H9 (cell line): ENCODE measurements at regions not wholly inside any gene's neighbourhood (a gene's known extent, or its start where the extent isn't known, plus 50 kb on each side); places are given as distances from the start of the nearest gene placed in this dataset.
"Not testable (repeated sequence)": the region's sequence is repeated elsewhere in the genome, so short reads cannot be mapped to it uniquely, and the experiment has no call there.

Source experiments
- DNase-seq: peaks from one replicate; pipeline ENCODE4 v3.0.0-alpha.2; 2017
- H2AFZ ChIP-seq: one replicate; pipeline ENCODE4 v1.6.1; 2013; ENCODE audit warnings: mild to moderate bottlenecking, low read length, control low read depth, moderate library complexity
- H2AK5ac ChIP-seq: 2 replicates; pipeline ENCODE4 v1.6.1; 2013; ENCODE audit warnings: low read length, control low read depth, mixed read lengths; ENCODE audit not compliant: insufficient read length
- H2BK120ac ChIP-seq: one replicate; pipeline ENCODE4 v1.6.1; 2013; ENCODE audit warnings: low read depth, mild to moderate bottlenecking, low read length, control low read depth, inconsistent platforms; ENCODE audit not compliant: poor library complexity, severe bottlenecking
- H2BK12ac ChIP-seq: 2 replicates; pipeline ENCODE4 v1.6.1; 2013; ENCODE audit warnings: low read length, control low read depth, mixed read lengths, low read depth; ENCODE audit not compliant: insufficient read length
- H2BK15ac ChIP-seq: 2 replicates; pipeline ENCODE4 v1.6.1; 2013; ENCODE audit warnings: low read depth, low read length, control low read depth
- H2BK20ac ChIP-seq: one replicate; pipeline ENCODE4 v1.6.1; 2013; ENCODE audit warnings: low read depth, mild to moderate bottlenecking, low read length, control low read depth, inconsistent platforms; ENCODE audit not compliant: poor library complexity, severe bottlenecking
- H2BK5ac ChIP-seq: 2 replicates; pipeline ENCODE4 v1.6.1; 2013; ENCODE audit warnings: low read length, control low read depth, mixed read lengths; ENCODE audit not compliant: insufficient read length
- H3K14ac ChIP-seq: 2 replicates; pipeline ENCODE4 v1.6.1; 2013; ENCODE audit warnings: low read length, control low read depth; ENCODE audit not compliant: insufficient read depth
- H3K18ac ChIP-seq: 2 replicates; pipeline ENCODE4 v1.6.1; 2013; ENCODE audit warnings: low read depth, mild to moderate bottlenecking, mixed read lengths, low read length, control low read depth; ENCODE audit not compliant: insufficient read length
- H3K23ac ChIP-seq: 2 replicates; pipeline ENCODE4 v1.6.1; 2013; ENCODE audit warnings: low read length, control low read depth, mixed read lengths, low read depth; ENCODE audit not compliant: insufficient read length
- H3K23me2 ChIP-seq: 2 replicates; pipeline ENCODE4 v1.6.1; 2013; ENCODE audit warnings: low read depth, mild to moderate bottlenecking, mixed read lengths, low read length, control low read depth; ENCODE audit not compliant: insufficient read length, poor library complexity, severe bottlenecking
- H3K27ac ChIP-seq: 2 replicates; pipeline ENCODE4 v1.5.1; 2013; ENCODE audit warnings: low read length, control low read depth, mixed read lengths, low read depth; ENCODE audit not compliant: insufficient read length
- H3K27me3 ChIP-seq: 2 replicates; pipeline ENCODE4 v1.6.1; 2013; ENCODE audit warnings: low read length, control low read depth, inconsistent platforms; ENCODE audit not compliant: insufficient read depth
- H3K4ac ChIP-seq: 2 replicates; pipeline ENCODE4 v1.6.1; 2013; ENCODE audit warnings: low read depth, mild to moderate bottlenecking, control low read depth, inconsistent platforms, low read length, moderate library complexity
- H3K4me1 ChIP-seq: 2 replicates; pipeline ENCODE4 v1.6.1; 2013; ENCODE audit warnings: low read length, control low read depth, inconsistent platforms; ENCODE audit not compliant: insufficient read depth
- H3K4me2 ChIP-seq: 2 replicates; pipeline ENCODE4 v1.6.1; 2013; ENCODE audit warnings: low read length, control low read depth, mixed read lengths; ENCODE audit not compliant: insufficient read length, insufficient read depth
- H3K56ac ChIP-seq: 2 replicates; pipeline ENCODE4 v1.6.1; 2013; ENCODE audit warnings: low read depth, mild to moderate bottlenecking, mixed read lengths, low read length, control low read depth; ENCODE audit not compliant: insufficient read length
- H3K79me1 ChIP-seq: 2 replicates; pipeline ENCODE4 v1.6.1; 2013; ENCODE audit warnings: low read depth, mild to moderate bottlenecking, moderate library complexity, low read length, control low read depth, inconsistent platforms; ENCODE audit not compliant: insufficient read depth, poor library complexity, severe bottlenecking
- H3K79me2 ChIP-seq: 2 replicates; pipeline ENCODE4 v1.6.1; 2013; ENCODE audit warnings: low read length, control low read depth, inconsistent platforms; ENCODE audit not compliant: insufficient read depth
- H3K9ac ChIP-seq: 2 replicates; pipeline ENCODE4 v1.6.1; 2013; ENCODE audit warnings: low read length, control low read depth, mixed read lengths; ENCODE audit not compliant: insufficient read length; ENCODE audit errors: extremely low read depth
- H3K9me3 ChIP-seq: one replicate; pipeline ENCODE4 v1.6.1; 2013; ENCODE audit warnings: low read depth, low read length, inconsistent platforms; ENCODE audit not compliant: control insufficient read depth
- H3T11ph ChIP-seq: one replicate; pipeline ENCODE4 v1.6.1; 2013; ENCODE audit warnings: mild to moderate bottlenecking, low read length, control low read depth, inconsistent platforms
- H4K20me1 ChIP-seq: one replicate; pipeline ENCODE4 v1.6.1; 2013; ENCODE audit not compliant: control insufficient read depth, insufficient read length, insufficient read depth
- H4K5ac ChIP-seq: 2 replicates; pipeline ENCODE4 v1.6.1; 2013; ENCODE audit warnings: low read depth, mild to moderate bottlenecking, mixed read lengths, low read length, control low read depth; ENCODE audit not compliant: insufficient read length
- H4K8ac ChIP-seq: replicated peaks from 2 replicates; pipeline ENCODE4 v1.6.1; 2013; ENCODE audit warnings: low read length, control low read depth, mixed read lengths, low read depth; ENCODE audit not compliant: insufficient read length
- H4K91ac ChIP-seq: 2 replicates; pipeline ENCODE4 v1.6.1; 2013; ENCODE audit warnings: low read depth, mild to moderate bottlenecking, moderate library complexity, mixed read lengths, low read length, control low read depth; ENCODE audit not compliant: insufficient read length
- H3K27ac Mint-ChIP-seq, 3 experiments: 2 replicates in 2 of 3; 3 replicates in 1 of 3; pipeline ENCODE4 v1.8.0; 2020 to 2021; ENCODE audit warnings: mixed read lengths in 3 of 3, mild to moderate bottlenecking in 1 of 3, moderate library complexity in 1 of 3
- H3K27me3 Mint-ChIP-seq: 2 replicates; pipeline ENCODE4 v1.8.0; 2021; ENCODE audit warnings: low read depth, mild to moderate bottlenecking, moderate library complexity, mixed read lengths
- H3K36me3 Mint-ChIP-seq, 3 experiments: 2 replicates in 2 of 3; 3 replicates in 1 of 3; pipeline ENCODE4 v1.8.0; 2020 to 2021; ENCODE audit warnings: low read depth in 3 of 3, mixed read lengths in 3 of 3; ENCODE audit not compliant: insufficient read depth in 1 of 3
- H3K4me1 Mint-ChIP-seq, 2 experiments: 2 replicates each; pipeline ENCODE4 v1.8.0; 2020; ENCODE audit warnings: mixed read lengths in 2 of 2
- H3K4me3 Mint-ChIP-seq, 2 experiments: 2 replicates in 1 of 2; 3 replicates in 1 of 2; pipeline ENCODE4 v1.8.0; 2020 to 2021; ENCODE audit warnings: mild to moderate bottlenecking in 2 of 2, mixed read lengths in 2 of 2, moderate library complexity in 1 of 2
- H3K9me3 Mint-ChIP-seq, 2 experiments: 2 replicates in 1 of 2; 3 replicates in 1 of 2; pipeline ENCODE4 v1.8.0; 2020; ENCODE audit warnings: mild to moderate bottlenecking in 2 of 2, mixed read lengths in 2 of 2, moderate library complexity in 1 of 2
- CTCF ChIP-seq: fragments of 200-600 bp; sonication (generic); conservative IDR thresholded peaks from 3 replicates; pipeline ENCODE4 v1.8.0; 2021; ENCODE audit warnings: antibody characterized with exemption, mild to moderate bottlenecking
- WGBS: extraction: QIAGEN DNeasy Blood & Tissue Kit; methylation state at CpG from one replicate; pipeline ENCODE4 v1.1.7; 2013; ENCODE audit warnings: missing lambda C conversion rate, low lambda C conversion rate, mixed read lengths; ENCODE audit not compliant: insufficient read length; ENCODE audit errors: extremely low coverage; 5-methylcytosine and 5-hydroxymethylcytosine counted together

GRCh38 chr5:142520885-142521284, 165.0 kb downstream of the FGF1 start:
- Histone ChIP-seq H3K23ac (no peak overlapping the region), H3T11ph (no peak overlapping the region), H3K9me3 (no peaks in the 10 kb centered on the region), H3K27ac (no peak overlapping the region), H3K4ac (no peak overlapping the region), H3K18ac (no peak overlapping the region), H3K4me2 (no peak overlapping the region), H3K4me1 (peaks cover 4% of the 10 kb centered on the region; the same call in 1 of the 2 replicates), H3K79me1 (no peaks in the 10 kb centered on the region), H4K5ac (no peak overlapping the region), H4K8ac (no peak overlapping the region), H2BK20ac (no peak overlapping the region), H3K56ac (no peak overlapping the region), H3K79me2 (no peaks in the 10 kb centered on the region), H4K91ac (no peak overlapping the region), H4K20me1 (no peaks in the 10 kb centered on the region), H2BK120ac (no peak overlapping the region), H3K23me2 (no peaks in the 10 kb centered on the region), H3K9ac (no peak overlapping the region), H3K14ac (no peak overlapping the region), H3K27me3 (no peaks in the 10 kb centered on the region), H2AFZ (no peak overlapping the region), H2BK15ac (no peak overlapping the region), H2BK12ac (no peak overlapping the region), H2BK5ac (no peak overlapping the region), H2AK5ac (no peak overlapping the region)
- no peak for DNase-seq
- peaks cover 6 to 12% (median 10%) of the 10 kb centered on the region in 3 experiments for H3K36me3 Mint-ChIP-seq
- no CpG with 5 or more reads among the region's 2 CpGs for WGBS
- no peak overlapping the region for H3K4me3 Mint-ChIP-seq
- TF ChIP-seq CTCF: no peak
- no peak overlapping the region; a peak in 1 of 7 replicates for H3K27ac Mint-ChIP-seq
- H3K4me1 Mint-ChIP-seq: peaks cover 13 to 20% of the 10 kb centered on the region in 2 experiments
- H3K9me3 Mint-ChIP-seq: peaks cover 12 to 13% of the 10 kb centered on the region in 2 experiments
- no peaks in the 10 kb centered on the region for H3K27me3 Mint-ChIP-seq

- not testable (repeated sequence) for H3K56ac ChIP-seq, H4K91ac ChIP-seq, H3K9me3 ChIP-seq, H3K27ac Mint-ChIP-seq, H2BK15ac ChIP-seq, H2BK20ac ChIP-seq, H2BK12ac ChIP-seq, H3K4me3 Mint-ChIP-seq, H2AK5ac ChIP-seq, H4K20me1 ChIP-seq, H4K8ac ChIP-seq, H3K79me1 ChIP-seq, H2BK120ac ChIP-seq, H3K4me2 ChIP-seq, H3K18ac ChIP-seq, H3K27me3 ChIP-seq, H3K79me2 ChIP-seq, H3K4me1 ChIP-seq, H4K5ac ChIP-seq, H3K27ac ChIP-seq, H2AFZ ChIP-seq, H3K23me2 ChIP-seq, H3K23ac ChIP-seq, DNase-seq, H3K9ac ChIP-seq, H3T11ph ChIP-seq, H3K14ac ChIP-seq, H3K4ac ChIP-seq, H2BK5ac ChIP-seq, H3K27me3 Mint-ChIP-seq
- no CpG with 5 or more reads among the region's 1 CpG for WGBS
- H3K4me1 Mint-ChIP-seq: peaks cover 13 to 20% of the 10 kb centered on the region in 2 experiments
- peaks cover 12 to 13% of the 10 kb centered on the region in 2 experiments for H3K9me3 Mint-ChIP-seq
- H3K36me3 Mint-ChIP-seq: peaks cover 6 to 12% (median 10%) of the 10 kb centered on the region in 3 experiments
Measured at GRCh38 chr5:142519913-142520312, 166.0 kb downstream of the FGF1 start.
